ENCODE measurements at regions not wholly inside any gene's neighbourhood (a gene's known extent, or its start where the extent isn't known, plus 50 kb on each side); places are given as distances from the start of the nearest gene placed in this dataset.

- 65 to 85% (median 76%) methylated on average over 1 of the region's 1 CpG for WGBS, 5 donors
- Histone ChIP-seq H3K4me1 (no peaks in the 10 kb centered on the region), H3K27me3 (replicated peaks in 1 of 7) (no peaks in the 10 kb centered on the region), H3K4me3 (no peak overlapping the region), H3K9me3 (peaks cover 0 to 17% (median 5%) of the 10 kb centered on the region in 8 donors), H3K36me3 (no peaks in the 10 kb centered on the region), H3K27ac (no peak overlapping the region)
- TF ChIP-seq POLR2AphosphoS5 (IDR thresholded peaks at IDR 0.05): no peak
- no peak for DNase-seq
- intact Hi-C loops (cut with DNase I; ENCODE audit: low total_unique reads): no loop called here
Measured at GRCh38 chr11:37598381-37598780, 1000.3 kb upstream of the RAG2 start.

- intact Hi-C loops (cut with DNase I; ENCODE audit: low total_unique reads): no loop called here
- H3K4me1 ChIP-seq: no peaks in the 10 kb centered on the region
- no peak overlapping the region for H3K27ac ChIP-seq
- TF ChIP-seq POLR2A (IDR thresholded peaks at IDR 0.05) (no peak), POLR2AphosphoS5 (IDR thresholded peaks at IDR 0.05) (no peak), CTCF (IDR thresholded peaks at IDR 0.05 in 8 of 11, conservative IDR thresholded peaks at IDR 0.05 in 3 of 11) (no peak)
- DNase-seq: no peak
- 41 to 68% (median 58%) methylated on average over 2 of the region's 2 CpGs for WGBS, 5 donors
- no peaks in the 10 kb centered on the region for H3K36me3 ChIP-seq
- no peaks in the 10 kb centered on the region for H3K27me3 ChIP-seq (replicated peaks in 1 of 7)
- H3K4me3 ChIP-seq: no peak overlapping the region
- H3K9me3 ChIP-seq: peaks cover 0 to 11% (median 3%) of the 10 kb centered on the region in 8 donors
Measured at GRCh38 chr11:37597776-37598175, 999.7 kb upstream of the RAG2 start.

GRCh38 chr11:37595845-37596244 is 997.8 kb upstream of the RAG2 start:
- Histone ChIP-seq H3K27me3 (replicated peaks in 1 of 7) (no peaks in the 10 kb centered on the region), H3K9me3 (peaks cover 0 to 7% (median 0%) of the 10 kb centered on the region in 8 donors), H3K4me1 (no peaks in the 10 kb centered on the region), H3K27ac (no peak overlapping the region), H3K36me3 (no peaks in the 10 kb centered on the region), H3K4me3 (no peak overlapping the region)
- no peak for DNase-seq
- no peak for TF ChIP-seq POLR2A (IDR thresholded peaks at IDR 0.05)
- no peak for TF ChIP-seq POLR2AphosphoS5 (IDR thresholded peaks at IDR 0.05)
- no peak for TF ChIP-seq CTCF (IDR thresholded peaks at IDR 0.05 in 8 of 11, conservative IDR thresholded peaks at IDR 0.05 in 3 of 11)
- 0 to 56% (median 50%) methylated on average over 1 of the region's 1 CpG for WGBS, 5 donors
- intact Hi-C loops (cut with DNase I; ENCODE audit: low total_unique reads): no loop called here

- Histone ChIP-seq H3K27me3 (replicated peaks in 1 of 7) (no peaks in the 10 kb centered on the region), H3K9me3 (peaks cover 0 to 22% (median 9%) of the 10 kb centered on the region in 8 donors), H3K4me1 (no peaks in the 10 kb centered on the region), H3K4me3 (no peak overlapping the region), H3K36me3 (no peaks in the 10 kb centered on the region), H3K27ac (no peak overlapping the region)
- WGBS, 5 donors: 70 to 88% (median 80%) methylated on average over 1 of the region's 1 CpG
- intact Hi-C loops (cut with DNase I; ENCODE audit: low total_unique reads): no loop called here
- TF ChIP-seq CTCF (IDR thresholded peaks at IDR 0.05 in 8 of 11, conservative IDR thresholded peaks at IDR 0.05 in 3 of 11) (no peak), POLR2A (IDR thresholded peaks at IDR 0.05) (no peak), POLR2AphosphoS5 (IDR thresholded peaks at IDR 0.05) (no peak)
- no peak for DNase-seq
Measured at GRCh38 chr11:37574361-37574760, 976.3 kb upstream of the RAG2 start.

Data from spleen (tissue), 11 donors.